ENCODE measurements at regions not wholly inside any gene's neighbourhood (a gene's known extent, or its start where the extent isn't known, plus 50 kb on each side); places are given as distances from the start of the nearest gene placed in this dataset.

DNA sequence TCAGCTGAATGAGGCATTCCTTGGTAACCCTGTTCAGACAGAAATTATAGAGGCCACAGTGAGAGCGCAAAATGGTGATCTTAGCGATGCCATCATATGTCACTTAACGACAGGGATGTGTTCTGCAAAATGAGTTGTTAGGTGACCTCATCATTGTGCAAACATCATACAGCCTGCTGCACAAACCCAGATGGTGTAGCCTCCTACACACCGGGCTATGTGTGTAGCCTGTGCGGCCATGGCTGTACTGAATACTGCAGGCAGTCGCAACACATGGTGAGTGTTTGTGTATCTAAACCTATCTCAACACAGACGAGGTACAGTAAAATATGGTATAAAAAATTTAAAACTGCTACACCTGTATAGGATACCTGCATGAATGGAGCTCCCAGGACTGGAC is 234.1 kb upstream of the PMEPA1 start:
- Histone ChIP-seq H3K79me2 (ENCODE audit: low read length) (no peaks in the 10 kb centered on the region), H3K36me3 (ENCODE audit: insufficient read depth, low read length) (no peaks in the 10 kb centered on the region), H3K4me3 (ENCODE audit: low read length) (no peak overlapping the region), H3K4me2 (ENCODE audit: low read depth, low read length, poor library complexity, severe bottlenecking) (no peak overlapping the region), H3K27ac (ENCODE audit: low read length) (no peak overlapping the region), H3K27me3 (ENCODE audit: low read length) (no peaks in the 10 kb centered on the region; the same call in 1 of the 2 replicates), H3K9ac (ENCODE audit: low read length) (no peak overlapping the region), H2AFZ (ENCODE audit: low read length) (no peak overlapping the region), H3K4me1 (ENCODE audit: low read length) (no peaks in the 10 kb centered on the region), H3K9me2 (replicated peaks; ENCODE audit: insufficient read depth, low read length) (no peaks in the 10 kb centered on the region), H4K20me1 (ENCODE audit: insufficient read depth, low read depth, low read length) (no peaks in the 10 kb centered on the region), H3K9me3 (ENCODE audit: low read length) (no peaks in the 10 kb centered on the region)
- DNase-seq, result no peak

GRCh38 chr20:57943291-57943690 is 233.5 kb upstream of the PMEPA1 start:
- no peak overlapping the region for H3K27ac ChIP-seq (ENCODE audit: low read length)

DNA sequence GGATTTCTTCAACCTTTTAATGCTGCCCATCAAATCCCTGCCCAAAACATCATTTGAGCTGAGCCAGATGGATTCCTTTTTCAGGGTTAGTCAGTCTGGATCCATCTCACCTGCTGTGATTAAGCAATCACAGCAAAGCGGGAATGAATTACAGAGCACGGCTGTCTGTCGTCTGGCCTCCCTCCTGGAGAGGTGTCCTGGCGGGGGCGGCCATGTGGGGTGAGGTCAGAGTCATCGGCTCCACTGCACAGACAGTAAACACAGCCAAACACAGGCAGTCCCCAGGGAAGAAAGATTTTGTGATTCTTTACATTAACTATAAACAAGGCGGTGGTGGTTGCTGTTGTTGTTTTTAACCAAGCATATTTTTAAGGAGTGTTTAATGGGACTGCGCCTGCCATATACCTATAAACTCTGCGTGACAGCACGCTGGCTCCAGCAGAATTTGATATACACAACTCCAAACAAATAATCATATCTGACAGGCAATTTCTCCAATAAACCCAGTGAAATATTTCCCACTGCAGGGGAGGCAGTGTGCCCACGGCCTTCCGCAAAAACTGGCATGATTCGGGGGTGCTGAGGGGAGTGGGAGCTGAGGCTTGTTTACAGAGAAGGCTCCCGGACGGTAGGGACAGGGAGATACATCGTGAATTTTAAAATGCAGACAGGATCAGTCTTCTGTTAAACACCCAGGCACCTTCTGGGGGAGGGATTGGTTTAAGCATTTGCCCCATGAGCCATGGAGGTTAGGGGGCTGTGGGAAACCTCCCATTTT is 232.0 kb upstream of the PMEPA1 start:
- H2AFZ ChIP-seq (ENCODE audit: low read length), result no peak overlapping the region
- no peaks in the 10 kb centered on the region for H3K79me2 ChIP-seq (ENCODE audit: low read length)
- H3K9me3 ChIP-seq (ENCODE audit: low read length), result no peaks in the 10 kb centered on the region

More at GRCh38 chr20:57943291-57943690, 233.5 kb upstream of the PMEPA1 start:
- no peak for DNase-seq
- Histone ChIP-seq H4K20me1 (ENCODE audit: insufficient read depth, low read depth, low read length) (no peaks in the 10 kb centered on the region), H3K4me1 (ENCODE audit: low read length) (no peaks in the 10 kb centered on the region), H3K9me2 (replicated peaks; ENCODE audit: insufficient read depth, low read length) (no peaks in the 10 kb centered on the region), H2AFZ (ENCODE audit: low read length) (no peak overlapping the region), H3K27me3 (ENCODE audit: low read length) (no peaks in the 10 kb centered on the region; the same call in 1 of the 2 replicates), H3K79me2 (ENCODE audit: low read length) (no peaks in the 10 kb centered on the region), H3K36me3 (ENCODE audit: insufficient read depth, low read length) (no peaks in the 10 kb centered on the region), H3K9me3 (ENCODE audit: low read length) (no peaks in the 10 kb centered on the region), H3K4me2 (ENCODE audit: low read depth, low read length, poor library complexity, severe bottlenecking) (no peak overlapping the region), H3K9ac (ENCODE audit: low read length) (no peak overlapping the region), H3K4me3 (ENCODE audit: low read length) (no peak overlapping the region)

DNA sequence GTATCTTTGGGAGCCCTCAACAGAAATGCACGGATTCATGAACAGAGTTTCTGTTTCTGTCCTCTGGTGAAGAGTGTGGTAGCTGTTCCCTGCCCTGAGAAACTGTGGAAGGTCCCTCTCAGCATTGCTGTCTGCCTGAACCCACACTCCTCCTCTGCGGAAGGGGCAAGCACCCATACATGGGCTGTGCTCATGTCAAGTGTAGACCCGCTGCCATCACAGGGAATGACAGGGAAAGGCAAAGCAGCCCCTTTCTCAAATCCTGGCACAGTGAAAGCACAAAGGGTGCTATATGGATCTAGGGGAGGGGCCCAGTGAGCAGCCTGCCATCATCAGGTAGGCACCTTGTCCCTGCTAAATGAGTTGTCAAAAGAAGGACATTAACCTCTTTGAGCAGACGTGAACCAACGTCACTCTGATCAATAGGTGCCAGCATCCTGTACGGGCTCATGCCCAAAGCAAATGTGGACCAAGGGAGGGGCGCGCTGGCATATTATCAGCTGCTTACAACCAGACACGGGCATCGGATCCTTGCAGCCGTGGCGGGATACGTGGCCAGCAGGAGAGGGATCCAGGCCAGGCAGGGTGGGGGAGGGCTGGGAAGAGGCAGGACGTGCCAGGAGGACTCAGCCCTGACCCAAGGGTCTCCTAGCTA is 231.2 kb upstream of the PMEPA1 start:
- H3K79me2 ChIP-seq (ENCODE audit: low read length), result no peaks in the 10 kb centered on the region
- no peak overlapping the region for H3K4me3 ChIP-seq (ENCODE audit: low read length)
- no peak overlapping the region for H3K4me2 ChIP-seq (ENCODE audit: low read depth, low read length, poor library complexity, severe bottlenecking)
- H4K20me1 ChIP-seq (ENCODE audit: insufficient read depth, low read depth, low read length), result no peaks in the 10 kb centered on the region
- no peak overlapping the region for H3K27ac ChIP-seq (ENCODE audit: low read length)
- H3K36me3 ChIP-seq (ENCODE audit: insufficient read depth, low read length), result no peaks in the 10 kb centered on the region
- H3K9me2 ChIP-seq (replicated peaks; ENCODE audit: insufficient read depth, low read length), result no peaks in the 10 kb centered on the region
- no peak overlapping the region for H2AFZ ChIP-seq (ENCODE audit: low read length)
- no peaks in the 10 kb centered on the region; the same call in 1 of the 2 replicates for H3K27me3 ChIP-seq (ENCODE audit: low read length)
- no peaks in the 10 kb centered on the region for H3K9me3 ChIP-seq (ENCODE audit: low read length)
- no peaks in the 10 kb centered on the region for H3K4me1 ChIP-seq (ENCODE audit: low read length)
- no peak overlapping the region for H3K9ac ChIP-seq (ENCODE audit: low read length)
- no peak for DNase-seq

More for the DNA sequence above, 232.0 kb upstream of the PMEPA1 start:
- H3K27me3 ChIP-seq (ENCODE audit: low read length), result no peaks in the 10 kb centered on the region; the same call in 1 of the 2 replicates
- H3K4me1 ChIP-seq (ENCODE audit: low read length), result no peaks in the 10 kb centered on the region
- DNase-seq, result no peak
- no peak overlapping the region for H3K27ac ChIP-seq (ENCODE audit: low read length)
- H4K20me1 ChIP-seq (ENCODE audit: insufficient read depth, low read depth, low read length), result no peaks in the 10 kb centered on the region
- no peak overlapping the region for H3K9ac ChIP-seq (ENCODE audit: low read length)
- H3K4me3 ChIP-seq (ENCODE audit: low read length), result no peak overlapping the region
- H3K36me3 ChIP-seq (ENCODE audit: insufficient read depth, low read length), result no peaks in the 10 kb centered on the region
- H3K9me2 ChIP-seq (replicated peaks; ENCODE audit: insufficient read depth, low read length), result no peaks in the 10 kb centered on the region
- H3K4me2 ChIP-seq (ENCODE audit: low read depth, low read length, poor library complexity, severe bottlenecking), result no peak overlapping the region

DNA sequence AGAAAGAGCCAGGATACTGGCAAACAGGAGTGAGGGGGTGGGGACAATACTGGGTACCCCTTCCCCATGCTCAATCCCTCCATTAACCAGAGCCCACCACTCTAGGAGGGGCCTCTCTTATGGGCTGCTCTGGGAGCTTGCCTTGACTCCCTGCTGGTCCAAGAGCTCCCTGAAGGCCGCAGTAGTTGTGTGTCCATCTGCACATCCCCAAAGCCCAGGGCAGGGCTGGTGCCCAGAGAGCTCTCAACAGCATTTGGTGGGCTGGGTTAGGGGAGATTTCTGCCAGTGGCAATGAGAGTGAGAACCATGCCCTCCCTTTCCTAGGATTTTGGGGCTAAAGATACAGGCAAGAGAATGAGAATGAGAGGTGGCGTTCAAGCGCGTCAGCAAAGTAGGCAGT is 230.6 kb upstream of the PMEPA1 start:
- no peaks in the 10 kb centered on the region; the same call in 1 of the 2 replicates for H3K27me3 ChIP-seq (ENCODE audit: low read length)
- no peaks in the 10 kb centered on the region for H3K36me3 ChIP-seq (ENCODE audit: insufficient read depth, low read length)
- no peak for DNase-seq
- no peak overlapping the region for H3K27ac ChIP-seq (ENCODE audit: low read length)
- no peaks in the 10 kb centered on the region for H3K4me1 ChIP-seq (ENCODE audit: low read length)
- no peaks in the 10 kb centered on the region for H3K79me2 ChIP-seq (ENCODE audit: low read length)
- H2AFZ ChIP-seq (ENCODE audit: low read length), result no peak overlapping the region
- no peak overlapping the region for H3K4me2 ChIP-seq (ENCODE audit: low read depth, low read length, poor library complexity, severe bottlenecking)
- H3K9me2 ChIP-seq (replicated peaks; ENCODE audit: insufficient read depth, low read length), result no peaks in the 10 kb centered on the region
- H3K4me3 ChIP-seq (ENCODE audit: low read length), result no peak overlapping the region
- H4K20me1 ChIP-seq (ENCODE audit: insufficient read depth, low read depth, low read length), result no peaks in the 10 kb centered on the region
- no peak overlapping the region for H3K9ac ChIP-seq (ENCODE audit: low read length)
- H3K9me3 ChIP-seq (ENCODE audit: low read length), result no peaks in the 10 kb centered on the region

DNA sequence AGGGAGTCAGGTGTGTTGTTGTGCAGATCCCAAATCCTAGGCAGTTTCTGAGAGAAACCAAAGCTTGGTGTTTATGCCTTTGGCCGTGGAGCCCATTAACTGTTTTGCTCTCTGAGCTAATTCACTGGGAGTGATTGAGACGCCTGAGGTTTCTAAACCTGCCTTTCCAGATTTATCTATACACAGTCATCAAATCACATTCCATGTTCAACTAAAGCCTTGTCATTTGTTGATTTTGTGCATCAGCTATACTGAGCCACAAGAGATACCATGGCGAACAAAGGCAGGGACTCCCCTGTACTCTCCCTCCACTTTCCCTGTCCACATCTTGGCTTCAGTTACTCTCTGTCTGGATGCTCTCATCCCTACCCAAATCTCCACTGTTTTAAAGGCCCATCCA is 229.7 kb upstream of the PMEPA1 start:
- Histone ChIP-seq H3K4me3 (ENCODE audit: low read length) (no peak overlapping the region), H2AFZ (ENCODE audit: low read length) (no peak overlapping the region), H3K36me3 (ENCODE audit: insufficient read depth, low read length) (no peaks in the 10 kb centered on the region), H3K79me2 (ENCODE audit: low read length) (no peaks in the 10 kb centered on the region), H3K9me3 (ENCODE audit: low read length) (no peaks in the 10 kb centered on the region), H3K9ac (ENCODE audit: low read length) (no peak overlapping the region), H3K4me1 (ENCODE audit: low read length) (peaks cover under 1% of the 10 kb centered on the region; the same call in 1 of the 2 replicates), H3K27ac (ENCODE audit: low read length) (no peak overlapping the region), H4K20me1 (ENCODE audit: insufficient read depth, low read depth, low read length) (no peaks in the 10 kb centered on the region), H3K27me3 (ENCODE audit: low read length) (no peaks in the 10 kb centered on the region; the same call in 1 of the 2 replicates), H3K4me2 (ENCODE audit: low read depth, low read length, poor library complexity, severe bottlenecking) (no peak overlapping the region), H3K9me2 (replicated peaks; ENCODE audit: insufficient read depth, low read length) (no peaks in the 10 kb centered on the region)
- DNase-seq, result no peak

DNA sequence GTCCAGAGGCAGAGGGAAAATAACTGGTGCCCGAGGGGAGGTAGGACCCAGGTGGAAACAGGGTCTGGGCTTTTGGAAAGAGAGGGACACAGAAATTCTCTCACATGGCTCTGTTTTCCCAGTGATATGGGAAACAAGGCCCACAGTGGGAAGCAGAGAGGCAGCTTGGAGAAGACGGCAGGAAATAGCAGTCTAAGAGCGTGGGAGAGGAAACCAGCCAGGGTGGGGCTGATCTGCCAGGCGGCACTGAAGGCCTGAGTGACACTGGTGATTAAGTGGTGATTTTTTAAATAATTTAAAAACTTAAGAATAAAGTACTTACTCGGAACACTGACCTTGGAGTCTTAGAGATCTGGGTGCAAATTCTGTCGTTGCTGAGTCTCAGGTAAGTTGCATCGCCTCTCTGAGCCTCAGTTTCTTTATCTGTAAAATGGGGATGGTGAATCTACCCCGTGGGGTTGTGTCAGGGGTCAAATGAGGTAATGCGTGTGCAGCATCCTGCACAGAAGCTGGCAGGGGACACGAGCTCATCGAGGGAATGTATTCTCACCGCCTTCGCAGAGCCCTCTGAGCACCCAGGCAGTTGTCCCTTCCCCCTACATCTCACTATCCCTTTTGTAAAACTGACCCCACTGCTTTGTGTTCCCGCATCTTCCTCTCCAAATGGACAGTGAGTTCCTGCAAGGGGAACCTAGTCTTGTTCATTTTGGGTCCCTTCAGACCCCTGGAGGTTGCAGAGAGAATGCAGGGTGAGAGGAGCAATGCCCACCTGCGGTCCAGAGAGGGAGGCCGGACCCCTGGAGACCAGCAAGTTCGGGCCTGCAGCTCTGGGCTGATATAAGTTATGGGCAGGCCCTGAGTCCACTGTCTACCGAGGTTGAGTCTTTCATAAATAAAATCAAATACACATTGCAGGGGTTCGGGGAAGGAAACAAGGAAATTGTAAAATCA is 228.6 kb upstream of the PMEPA1 start:
- H3K4me3 ChIP-seq (ENCODE audit: low read length), result no peak overlapping the region
- no peaks in the 10 kb centered on the region; the same call in 1 of the 2 replicates for H3K27me3 ChIP-seq (ENCODE audit: low read length)
- H3K9me2 ChIP-seq (replicated peaks; ENCODE audit: insufficient read depth, low read length), result no peaks in the 10 kb centered on the region
- H4K20me1 ChIP-seq (ENCODE audit: insufficient read depth, low read depth, low read length), result no peaks in the 10 kb centered on the region
- H3K36me3 ChIP-seq (ENCODE audit: insufficient read depth, low read length), result no peaks in the 10 kb centered on the region
- H3K27ac ChIP-seq (ENCODE audit: low read length), result no peak overlapping the region
- peaks cover 4% of the 10 kb centered on the region; the same call in 1 of the 2 replicates for H3K4me1 ChIP-seq (ENCODE audit: low read length)
- H3K9ac ChIP-seq (ENCODE audit: low read length), result no peak overlapping the region
- H3K4me2 ChIP-seq (ENCODE audit: low read depth, low read length, poor library complexity, severe bottlenecking), result no peak overlapping the region
- H2AFZ ChIP-seq (ENCODE audit: low read length), result no peak overlapping the region
- no peak for DNase-seq
- no peaks in the 10 kb centered on the region for H3K79me2 ChIP-seq (ENCODE audit: low read length)
- no peaks in the 10 kb centered on the region for H3K9me3 ChIP-seq (ENCODE audit: low read length)

Measured in Karpas-422 (cell line).